ENCODE measurements at regions not wholly inside any gene's neighbourhood (a gene's known extent, or its start where the extent isn't known, plus 50 kb on each side); places are given as distances from the start of the nearest gene placed in this dataset.
"Not testable (repeated sequence)": the region's sequence is repeated elsewhere in the genome, so short reads cannot be mapped to it uniquely, and the experiment has no call there.

DNA sequence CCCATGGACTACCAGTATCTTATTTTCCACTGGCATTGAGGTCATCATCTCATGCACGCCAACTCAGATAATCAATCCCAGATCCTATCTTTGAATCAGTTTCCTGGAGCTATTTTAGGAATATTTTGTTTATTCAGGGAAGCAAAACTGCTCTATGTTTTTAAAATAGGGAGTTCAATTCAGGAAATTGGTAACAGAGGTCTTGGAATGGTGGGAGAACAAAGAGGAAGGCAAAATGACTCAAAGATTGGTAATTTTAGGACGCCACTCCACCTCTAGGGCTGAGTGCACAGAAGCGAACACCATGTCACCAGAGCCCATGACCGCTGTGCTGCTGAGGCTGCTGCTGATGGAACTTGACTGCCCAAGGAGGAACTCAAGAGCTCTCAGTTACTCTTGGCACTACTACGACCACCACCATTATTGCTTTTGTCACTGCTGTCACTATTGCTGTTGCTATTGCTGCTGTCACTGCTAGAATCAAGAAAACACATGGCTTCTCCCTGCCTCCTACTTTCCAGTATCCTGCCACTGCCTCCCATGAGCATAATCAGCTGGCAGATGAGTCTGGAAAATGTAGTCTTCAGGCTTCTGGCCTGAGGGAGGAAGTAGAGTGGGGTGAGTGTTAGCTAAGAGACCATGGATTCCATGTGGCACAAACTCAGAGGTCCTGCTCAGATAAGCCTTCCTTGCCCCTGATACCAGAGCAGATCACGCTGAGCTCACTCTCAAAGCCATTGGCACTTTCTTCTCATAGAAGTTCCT lies 71.6 kb upstream of the CNIH3 start:
- TF ChIP-seq CTCF (IDR thresholded peaks at IDR 0.05; ENCODE audit: unreplicated experiment): no peak
- Mint-ChIP-seq H3K27me3 (ENCODE audit: unreplicated experiment) (no peaks in the 10 kb centered on the region), H3K36me3 (ENCODE audit: insufficient read depth, unreplicated experiment) (no peaks in the 10 kb centered on the region), H3K4me3 (ENCODE audit: low read depth, unreplicated experiment) (no peak overlapping the region), H3K9me3 (ENCODE audit: low read depth, unreplicated experiment) (peaks cover 3% of the 10 kb centered on the region), H3K27ac (ENCODE audit: unreplicated experiment) (no peak overlapping the region), H3K4me1 (ENCODE audit: low read depth, unreplicated experiment) (peaks cover 25% of the 10 kb centered on the region)
- CTCF ChIA-PET: no interaction called here
- no TSS peak for BruUV-seq (replicated peaks)
- DNase-seq: no peak
- intact Hi-C loops (cut with micrococcal nuclease; ENCODE audit: unreplicated experiment): no loop called here

GRCh38 chr1:224545571-224545970 lies 70.5 kb upstream of the CNIH3 start:
- no TSS peak for BruUV-seq (replicated peaks)
- no peak for TF ChIP-seq CTCF (IDR thresholded peaks at IDR 0.05; ENCODE audit: unreplicated experiment)
- H3K4me1 Mint-ChIP-seq (ENCODE audit: low read depth, unreplicated experiment): peaks cover 25% of the 10 kb centered on the region
- no peak overlapping the region for H3K27ac Mint-ChIP-seq (ENCODE audit: unreplicated experiment)
- no peaks in the 10 kb centered on the region for H3K27me3 Mint-ChIP-seq (ENCODE audit: unreplicated experiment)
- DNase-seq: no peak
- no peaks in the 10 kb centered on the region for H3K36me3 Mint-ChIP-seq (ENCODE audit: insufficient read depth, unreplicated experiment)
- CTCF ChIA-PET: no interaction called here
- no peak overlapping the region for H3K4me3 Mint-ChIP-seq (ENCODE audit: low read depth, unreplicated experiment)
- intact Hi-C loops (cut with micrococcal nuclease; ENCODE audit: unreplicated experiment): no loop called here
- H3K9me3 Mint-ChIP-seq (ENCODE audit: low read depth, unreplicated experiment): peaks cover 3% of the 10 kb centered on the region

DNA sequence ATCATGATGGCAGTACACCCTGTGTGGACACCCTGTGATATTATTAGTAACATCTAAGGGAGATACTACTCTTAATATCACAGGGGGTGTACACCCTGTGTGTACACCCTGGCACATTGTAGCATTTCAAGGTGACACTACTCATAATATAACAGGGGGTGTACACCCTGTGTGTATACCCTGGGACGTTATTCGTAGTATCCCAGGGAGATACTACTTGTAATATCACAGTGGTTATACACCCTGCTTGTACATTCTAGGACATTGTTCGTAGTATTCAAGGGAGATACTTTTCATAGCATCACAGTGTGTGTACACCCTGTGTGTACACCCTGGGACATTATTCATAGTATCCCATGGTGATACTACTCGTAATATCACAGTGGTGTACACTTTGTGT lies 67.4 kb upstream of the CNIH3 start:
- intact Hi-C loops (cut with micrococcal nuclease; ENCODE audit: unreplicated experiment): no loop called here
- BruUV-seq (replicated peaks): no TSS peak
- Mint-ChIP-seq H3K4me3 (ENCODE audit: low read depth, unreplicated experiment) (no peak overlapping the region), H3K9me3 (ENCODE audit: low read depth, unreplicated experiment) (no peaks in the 10 kb centered on the region), H3K27me3 (ENCODE audit: unreplicated experiment) (no peaks in the 10 kb centered on the region), H3K27ac (ENCODE audit: unreplicated experiment) (no peak overlapping the region), H3K4me1 (ENCODE audit: low read depth, unreplicated experiment) (peaks cover 5% of the 10 kb centered on the region), H3K36me3 (ENCODE audit: insufficient read depth, unreplicated experiment) (no peaks in the 10 kb centered on the region)
- TF ChIP-seq CTCF (IDR thresholded peaks at IDR 0.05; ENCODE audit: unreplicated experiment): no peak
- CTCF ChIA-PET: no interaction called here
- no peak for DNase-seq

DNA sequence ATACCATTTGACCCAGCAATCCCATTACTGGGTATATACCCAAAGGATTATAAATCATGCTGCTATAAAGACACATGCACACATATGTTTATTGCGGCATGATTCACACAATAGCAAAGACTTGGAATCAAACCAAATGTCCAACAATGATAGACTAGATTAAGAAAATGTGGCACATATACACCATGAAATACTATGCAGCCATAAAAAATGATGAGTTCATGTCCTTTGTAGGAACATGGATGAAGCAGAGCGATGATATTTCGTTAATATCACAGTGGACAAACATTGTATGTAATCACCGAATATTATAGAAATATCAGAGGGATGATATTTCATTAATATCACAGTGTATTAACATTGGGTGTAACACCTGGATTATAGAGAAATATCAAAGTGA lies 64.9 kb upstream of the CNIH3 start:
- intact Hi-C loops (cut with micrococcal nuclease; ENCODE audit: unreplicated experiment): not testable (repeated sequence)

GRCh38 chr1:224554056-224554455 lies 62.1 kb upstream of the CNIH3 start:
- H3K4me3 Mint-ChIP-seq (ENCODE audit: low read depth, unreplicated experiment): no peak overlapping the region
- intact Hi-C loops (cut with micrococcal nuclease; ENCODE audit: unreplicated experiment): no loop called here
- TF ChIP-seq CTCF (IDR thresholded peaks at IDR 0.05; ENCODE audit: unreplicated experiment): no peak
- no peaks in the 10 kb centered on the region for H3K36me3 Mint-ChIP-seq (ENCODE audit: insufficient read depth, unreplicated experiment)
- H3K27ac Mint-ChIP-seq (ENCODE audit: unreplicated experiment): peak overlapping the region; percentile 20
- no peak for DNase-seq
- CTCF ChIA-PET: interaction anchor here (1.2 kb wide), 1 partner anchor 11 kb away, joined by 3 read pairs; no protein-coding TSS in a partner anchor
- no TSS peak for BruUV-seq (replicated peaks)
- H3K27me3 Mint-ChIP-seq (ENCODE audit: unreplicated experiment): no peaks in the 10 kb centered on the region
- H3K9me3 Mint-ChIP-seq (ENCODE audit: low read depth, unreplicated experiment): no peaks in the 10 kb centered on the region
- H3K4me1 Mint-ChIP-seq (ENCODE audit: low read depth, unreplicated experiment): no peaks in the 10 kb centered on the region

More for the DNA sequence above, 64.9 kb upstream of the CNIH3 start:
- H3K4me3 Mint-ChIP-seq (ENCODE audit: low read depth, unreplicated experiment); H3K27me3 Mint-ChIP-seq (ENCODE audit: unreplicated experiment); H3K4me1 Mint-ChIP-seq (ENCODE audit: low read depth, unreplicated experiment); CTCF ChIA-PET; H3K27ac Mint-ChIP-seq (ENCODE audit: unreplicated experiment); H3K9me3 Mint-ChIP-seq (ENCODE audit: low read depth, unreplicated experiment); BruUV-seq (replicated peaks); DNase-seq; H3K36me3 Mint-ChIP-seq (ENCODE audit: insufficient read depth, unreplicated experiment): not testable (repeated sequence)
